ENCODE measurements at regions not wholly inside any gene's neighbourhood (a gene's known extent, or its start where the extent isn't known, plus 50 kb on each side); places are given as distances from the start of the nearest gene placed in this dataset.

DNA sequence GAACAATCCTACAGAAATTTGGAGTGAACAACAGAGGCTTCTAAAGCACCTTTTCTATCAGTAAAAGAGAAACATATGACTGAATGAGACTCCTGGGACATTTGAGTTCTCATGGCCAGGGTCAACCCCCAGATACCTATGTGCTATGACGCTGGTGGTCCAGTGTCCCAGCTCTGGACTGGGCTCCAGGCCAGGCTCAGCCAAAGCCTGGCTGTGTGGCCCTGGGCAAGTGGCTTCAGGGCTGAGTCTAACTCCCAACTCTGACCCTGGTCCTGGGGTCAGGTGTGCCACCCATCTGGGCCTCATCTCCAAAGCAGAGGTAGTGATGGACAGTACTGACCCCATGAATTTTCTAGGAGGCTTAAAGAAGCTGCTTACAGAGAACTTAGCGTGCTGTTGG, 147.8 kb downstream of the FBLN2 start:
- Histone ChIP-seq H3K9ac (ENCODE audit: extremely low read depth, insufficient read length, low read length) (no peak overlapping the region), H4K20me1 (ENCODE audit: control insufficient read depth, insufficient read depth, insufficient read length) (no peaks in the 10 kb centered on the region), H3K56ac (ENCODE audit: insufficient read length, low read depth, low read length) (no peak overlapping the region), H3K23ac (ENCODE audit: insufficient read length, low read depth, low read length) (no peak overlapping the region), H2BK12ac (ENCODE audit: insufficient read length, low read depth, low read length) (no peak overlapping the region), H4K8ac (replicated peaks; ENCODE audit: insufficient read length, low read depth, low read length) (no peak overlapping the region), H2BK15ac (ENCODE audit: low read depth, low read length) (no peak overlapping the region), H3K14ac (ENCODE audit: insufficient read depth, low read length) (no peak overlapping the region), H3K4me1 (ENCODE audit: insufficient read depth, low read length) (peaks cover 6% of the 10 kb centered on the region; the same call in 1 of the 2 replicates), H3K27me3 (ENCODE audit: insufficient read depth, low read length) (no peaks in the 10 kb centered on the region), H3K4ac (ENCODE audit: low read depth, low read length) (no peak overlapping the region), H3K18ac (ENCODE audit: insufficient read length, low read depth, low read length) (no peak overlapping the region), H2BK120ac (ENCODE audit: low read depth, low read length, poor library complexity, severe bottlenecking) (no peak overlapping the region), H2BK20ac (ENCODE audit: low read depth, low read length, poor library complexity, severe bottlenecking) (no peak overlapping the region), H3K9me3 (ENCODE audit: control insufficient read depth, low read depth, low read length) (no peaks in the 10 kb centered on the region), H4K5ac (ENCODE audit: insufficient read length, low read depth, low read length) (no peak overlapping the region), H3T11ph (ENCODE audit: low read length) (no peak overlapping the region), H2AFZ (ENCODE audit: low read length) (no peak overlapping the region), H3K79me2 (ENCODE audit: insufficient read depth, low read length) (no peaks in the 10 kb centered on the region), H3K23me2 (ENCODE audit: insufficient read length, low read depth, low read length, poor library complexity, severe bottlenecking) (peaks cover 3% of the 10 kb centered on the region), H3K79me1 (ENCODE audit: insufficient read depth, low read depth, low read length, poor library complexity, severe bottlenecking) (no peaks in the 10 kb centered on the region), H3K4me2 (ENCODE audit: insufficient read depth, insufficient read length, low read length) (no peak overlapping the region), H3K27ac (ENCODE audit: insufficient read length, low read depth, low read length) (no peak overlapping the region), H4K91ac (ENCODE audit: insufficient read length, low read depth, low read length) (no peak overlapping the region), H2BK5ac (ENCODE audit: insufficient read length, low read length) (no peak overlapping the region), H2AK5ac (ENCODE audit: insufficient read length, low read length) (no peak overlapping the region)
- no CpG with 5 or more reads among the region's 2 CpGs for WGBS (ENCODE audit: extremely low coverage, insufficient read length, low lambda C conversion rate)
- no peak for TF ChIP-seq CTCF (conservative IDR thresholded peaks at IDR 0.05)
- H3K9me3 Mint-ChIP-seq, result no peaks in the 10 kb centered on the region; a peak in 1 of 5 replicates
- peaks cover 19 to 28% of the 10 kb centered on the region in 2 experiments for H3K4me1 Mint-ChIP-seq
- no peak overlapping the region for H3K27ac Mint-ChIP-seq
- H3K27me3 Mint-ChIP-seq (ENCODE audit: low read depth), result peaks cover 12% of the 10 kb centered on the region
- no peaks in the 10 kb centered on the region; a peak in 1 of 7 replicates for H3K36me3 Mint-ChIP-seq (ENCODE audit: insufficient read depth in 1 of 3, low read depth in 3 of 3)
- H3K4me3 Mint-ChIP-seq, result no peak overlapping the region
- no peak for DNase-seq

Data from H9 (cell line).